CD14-positive monocyte (primary cell): ENCODE measurements at regions not wholly inside any gene's neighbourhood (a gene's known extent, or its start where the extent isn't known, plus 50 kb on each side); places are given as distances from the start of the nearest gene placed in this dataset.

ENCODE experiments used
- DNase-seq, 3 donors: peaks; one replicate each; pipeline ENCODE4 v3.0.0-alpha.2; 2011 to 2022
- H2AFZ ChIP-seq: 2 replicates; pipeline ENCODE4 v1.6.0; 2012; ENCODE audit warnings: mild to moderate bottlenecking, low read depth, low read length, inconsistent platforms; ENCODE audit not compliant: insufficient read depth, poor library complexity, severe bottlenecking
- H3K27ac ChIP-seq, 2 donors: 1 replicate in 1 of 2; 2 replicates in 1 of 2; pipeline ENCODE4 v1.5.1; 2012 to 2013; ENCODE audit warnings: low read length in 2 of 2, control low read depth in 1 of 2, inconsistent platforms in 1 of 2, low read depth in 1 of 2, mild to moderate bottlenecking in 1 of 2
- H3K27me3 ChIP-seq, 2 donors: one replicate each; pipeline versions ENCODE4 v1.6.0 to v1.6.1; 2011 to 2013; ENCODE audit warnings: low read length in 2 of 2; ENCODE audit not compliant: control insufficient read depth in 2 of 2, insufficient read depth in 2 of 2
- H3K36me3 ChIP-seq, 2 donors: replicated peaks in 1 of 2; 1 replicate in 1 of 2; 2 replicates in 1 of 2; pipeline versions ENCODE4 v1.5.1 to v1.6.1; 2012 to 2013; ENCODE audit warnings: low read length in 2 of 2, control low read depth in 1 of 2, inconsistent platforms in 1 of 2, mild to moderate bottlenecking in 1 of 2; ENCODE audit not compliant: insufficient read depth in 2 of 2, control insufficient read depth in 1 of 2
- H3K4me1 ChIP-seq, 2 donors: 1 replicate in 1 of 2; 2 replicates in 1 of 2; pipeline versions ENCODE4 v1.5.1 to v1.6.1; 2012 to 2013; ENCODE audit warnings: low read length in 2 of 2, control low read depth in 1 of 2, inconsistent platforms in 1 of 2, mild to moderate bottlenecking in 1 of 2, moderate library complexity in 1 of 2; ENCODE audit not compliant: insufficient read depth in 2 of 2, control insufficient read depth in 1 of 2
- H3K4me2 ChIP-seq: replicated peaks from 2 replicates; pipeline ENCODE3; 2012; ENCODE audit warnings: low read length, moderate library complexity, mild to moderate bottlenecking; ENCODE audit not compliant: poor library complexity, severe bottlenecking; ENCODE audit errors: extremely low read depth
- H3K4me3 ChIP-seq, 3 experiments: fragments of 200-600 bp in 1 of 3; sonication (generic) in 1 of 3; replicated peaks in 1 of 3; 1 replicate in 2 of 3; 2 replicates in 1 of 3; pipeline ENCODE4 v1.5.1; 2011 to 2013; ENCODE audit warnings: low read length in 3 of 3, mild to moderate bottlenecking in 3 of 3, control low read depth in 2 of 3, low read depth in 2 of 3, inconsistent platforms in 1 of 3, moderate library complexity in 1 of 3
- H3K79me2 ChIP-seq: 2 replicates; pipeline ENCODE4 v1.6.0; 2012; ENCODE audit warnings: mild to moderate bottlenecking, control low read depth, inconsistent platforms, low read length, moderate library complexity; ENCODE audit not compliant: insufficient read depth
- H3K9ac ChIP-seq: 2 replicates; pipeline ENCODE4 v1.6.0; 2017; ENCODE audit warnings: low read length, mild to moderate bottlenecking; ENCODE audit not compliant: insufficient read depth, poor library complexity, severe bottlenecking
- H3K9me3 ChIP-seq, 2 donors: replicated peaks in 1 of 2; 1 replicate in 1 of 2; 2 replicates in 1 of 2; pipeline versions ENCODE4 v1.5.1 to v1.6.1; 2012 to 2013; ENCODE audit warnings: low read length in 2 of 2, control low read depth in 1 of 2; ENCODE audit not compliant: control insufficient read depth in 1 of 2, insufficient read depth in 1 of 2
- H4K20me1 ChIP-seq: 2 replicates; pipeline ENCODE4 v1.6.0; 2012; ENCODE audit warnings: mild to moderate bottlenecking, low read length, control low read depth, moderate library complexity; ENCODE audit not compliant: insufficient read depth
- H3K27ac Mint-ChIP-seq, 7 donors: one replicate each; pipeline ENCODE4 v1.8.0; 2020; ENCODE audit warnings: mild to moderate bottlenecking in 7 of 7, mixed read lengths in 7 of 7, moderate library complexity in 6 of 7, inconsistent platforms in 2 of 7
- H3K27me3 Mint-ChIP-seq, 3 donors: one replicate each; pipeline ENCODE4 v1.8.0; 2021 to 2022; ENCODE audit warnings: low read depth in 3 of 3, mild to moderate bottlenecking in 3 of 3, mixed read lengths in 3 of 3, moderate library complexity in 3 of 3, inconsistent platforms in 1 of 3
- H3K36me3 Mint-ChIP-seq, 2 donors: one replicate each; pipeline ENCODE4 v1.8.0; 2020; ENCODE audit warnings: mixed read lengths in 2 of 2, inconsistent platforms in 1 of 2, mild to moderate bottlenecking in 1 of 2
- H3K4me1 Mint-ChIP-seq: one replicate; pipeline ENCODE4 v1.8.0; 2020; ENCODE audit warnings: mild to moderate bottlenecking, mixed read lengths
- H3K4me3 Mint-ChIP-seq, 2 donors: one replicate each; pipeline ENCODE4 v1.8.0; 2020; ENCODE audit warnings: mild to moderate bottlenecking in 2 of 2, mixed read lengths in 2 of 2, moderate library complexity in 1 of 2
- H3K9me3 Mint-ChIP-seq, 7 donors: one replicate each; pipeline ENCODE4 v1.8.0; 2020 to 2022; ENCODE audit warnings: mixed read lengths in 7 of 7, mild to moderate bottlenecking in 6 of 7, moderate library complexity in 6 of 7, inconsistent platforms in 2 of 7
- CTCF ChIP-seq: fragments of 200-600 bp; IDR thresholded peaks from one replicate; pipeline ENCODE4 v1.8.0; 2022; ENCODE audit warnings: antibody characterized with exemption, mild to moderate bottlenecking
- WGBS: methylation state at CpG from one replicate; pipeline ENCODE4 v1.1.5; 2013; ENCODE audit warnings: missing lambda C conversion rate; ENCODE audit not compliant: insufficient coverage; 5-methylcytosine and 5-hydroxymethylcytosine counted together
- intact Hi-C, 2 donors: fragments of 100-400 bp; cut with micrococcal nuclease; formaldehyde crosslinking; loops; one replicate each; pipeline versions ENCODE4 v1.15.0 to v1.15.1; 2023

- no peaks in the 10 kb centered on the region for H4K20me1 ChIP-seq
- intact Hi-C loops: no loop called here
- no peak overlapping the region for H3K9ac ChIP-seq
- Mint-ChIP-seq H3K4me3 (no peak overlapping the region), H3K36me3 (no peaks in the 10 kb centered on the region), H3K4me1 (no peaks in the 10 kb centered on the region), H3K27ac (no peak overlapping the region), H3K27me3 (peaks cover 3 to 13% (median 5%) of the 10 kb centered on the region in 3 donors), H3K9me3 (peaks cover 0 to 4% (median 2%) of the 10 kb centered on the region in 7 donors)
- H2AFZ ChIP-seq: no peak overlapping the region
- H3K4me3 ChIP-seq: no peak overlapping the region
- no peaks in the 10 kb centered on the region for H3K79me2 ChIP-seq
- no CpG with 5 or more reads among the region's 4 CpGs for WGBS
- peaks cover 0 to 7% of the 10 kb centered on the region in 2 donors for H3K27me3 ChIP-seq
- H3K4me2 ChIP-seq: no peak overlapping the region
- H3K4me1 ChIP-seq: no peaks in the 10 kb centered on the region
- no peaks in the 10 kb centered on the region for H3K36me3 ChIP-seq
- DNase-seq: no peak
- no peak for TF ChIP-seq CTCF
- H3K27ac ChIP-seq: no peak overlapping the region
- no peaks in the 10 kb centered on the region for H3K9me3 ChIP-seq
Observed at GRCh38 chrX:16316331-16316730, 149.1 kb downstream of the MAGEB17 start.

DNA sequence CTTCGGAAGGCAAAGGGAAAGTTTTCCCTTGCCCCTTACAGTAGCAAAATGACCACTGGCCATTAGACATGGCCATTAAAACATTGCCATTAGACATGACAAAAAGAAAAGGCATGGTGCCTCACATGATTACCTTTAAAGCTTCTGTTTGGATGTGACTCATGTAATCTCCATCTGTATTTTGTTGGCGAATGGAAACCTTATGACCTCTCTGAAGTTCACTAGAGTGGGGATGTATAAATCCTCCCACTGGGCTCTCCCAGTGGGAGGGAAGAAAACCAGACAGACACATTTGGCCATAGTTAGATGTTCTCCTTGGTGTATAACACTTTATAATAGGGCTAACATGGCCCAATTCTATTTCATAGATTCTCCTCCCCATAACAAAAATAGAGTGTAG lies 152.6 kb downstream of the MAGEB17 start:
- H4K20me1 ChIP-seq: no peaks in the 10 kb centered on the region
- no peaks in the 10 kb centered on the region for H3K9me3 ChIP-seq
- no peaks in the 10 kb centered on the region for H3K36me3 ChIP-seq
- H3K9ac ChIP-seq: no peak overlapping the region
- no peaks in the 10 kb centered on the region for H3K4me1 Mint-ChIP-seq
- H3K9me3 Mint-ChIP-seq: peaks cover 2 to 14% (median 6%) of the 10 kb centered on the region in 7 donors
- H3K27ac ChIP-seq: no peak overlapping the region
- TF ChIP-seq CTCF: no peak
- peaks cover 0 to 7% (median 5%) of the 10 kb centered on the region in 3 donors for H3K27me3 Mint-ChIP-seq
- no peak overlapping the region for H3K4me3 ChIP-seq
- WGBS: no CpG with 5 or more reads among the region's 2 CpGs
- no peak for DNase-seq
- no peak overlapping the region for H3K4me2 ChIP-seq
- no peaks in the 10 kb centered on the region for H3K27me3 ChIP-seq
- H2AFZ ChIP-seq: no peak overlapping the region
- intact Hi-C loops: no loop called here
- H3K79me2 ChIP-seq: no peaks in the 10 kb centered on the region
- no peak overlapping the region for H3K27ac Mint-ChIP-seq
- no peaks in the 10 kb centered on the region for H3K4me1 ChIP-seq
- H3K4me3 Mint-ChIP-seq: no peak overlapping the region
- H3K36me3 Mint-ChIP-seq: no peaks in the 10 kb centered on the region
